HEK293 (cell line): ENCODE measurements at regions not wholly inside any gene's neighbourhood (a gene's known extent, or its start where the extent isn't known, plus 50 kb on each side); places are given as distances from the start of the nearest gene placed in this dataset.

Experiments used
- CTCF ChIA-PET: fragments of 350-600 bp; formaldehyde crosslinking; extraction: SDS; loops from one replicate; lab custom pipeline; 2021; ENCODE audit warnings: antibody characterized with exemption; lab: Yijun Ruan, JAX
- POLR2A ChIA-PET: fragments of 300-600 bp; formaldehyde crosslinking; extraction: SDS; loops from one replicate; lab custom pipeline; 2020; ENCODE audit warnings: antibody characterized with exemption, inconsistent platforms; lab: Yijun Ruan, JAX
- H3K27ac ChIP-seq: fragments of 200-500 bp; sonication (Bioruptor generic); 2 replicates; pipeline ENCODE4 v1.5.1; 2014; ENCODE audit warnings: low read depth, low read length, control low read depth, inconsistent platforms; ENCODE audit errors: extremely low read depth
- H3K36me3 ChIP-seq, 2 experiments: fragments of 200-500 bp in 1 of 2; sonication (Bioruptor generic) in 1 of 2; 1 replicate in 1 of 2; 2 replicates in 1 of 2; pipeline ENCODE4 v1.5.1; 2014 to 2017; ENCODE audit warnings: inconsistent platforms in 2 of 2, low read length in 2 of 2; ENCODE audit not compliant: control insufficient read depth in 2 of 2, insufficient read depth in 1 of 2
- H3K4me1 ChIP-seq: fragments of 200-500 bp; sonication (Bioruptor generic); 2 replicates; pipeline ENCODE4 v1.5.1; 2014; ENCODE audit warnings: mild to moderate bottlenecking, low read length, inconsistent platforms; ENCODE audit not compliant: control insufficient read depth, insufficient read depth
- H3K4me3 ChIP-seq: 2 replicates; pipeline ENCODE4 v1.5.1; 2011; ENCODE audit warnings: low read depth, mild to moderate bottlenecking, control low read depth, low read length, moderate library complexity
- H3K9me3 ChIP-seq: fragments of 200-500 bp; sonication (Bioruptor generic); 2 replicates; pipeline ENCODE4 v1.5.1; 2014; ENCODE audit warnings: low read depth, low read length, inconsistent platforms; ENCODE audit not compliant: control insufficient read depth, insufficient read depth
- CTCF ChIP-seq: fragments of 450-650 bp; formaldehyde crosslinking; IDR thresholded peaks from 2 replicates; pipeline ENCODE4 v1.5.1; 2016; ENCODE audit warnings: missing biosample characterization, missing genetic modification characterization
- SALL2 ChIP-seq: fragments of 450-650 bp; formaldehyde crosslinking; IDR thresholded peaks from 2 replicates; pipeline ENCODE4 v1.5.0; 2017; ENCODE audit warnings: missing biosample characterization, mild to moderate bottlenecking, missing genetic modification characterization, borderline replicate concordance
- SCRT2 ChIP-seq: fragments of 450-650 bp; formaldehyde crosslinking; IDR thresholded peaks from 2 replicates; pipeline ENCODE4 v1.5.1; 2016; ENCODE audit warnings: missing biosample characterization, missing genetic modification characterization
- SP2 ChIP-seq: fragments of 450-650 bp; formaldehyde crosslinking; IDR thresholded peaks from 2 replicates; pipeline ENCODE4 v1.5.1; 2016; ENCODE audit warnings: missing biosample characterization, missing genetic modification characterization
- TCF7L2 ChIP-seq: IDR thresholded peaks from 2 replicates; pipeline ENCODE4 v1.6.1; 2011; ENCODE audit warnings: low read depth, mild to moderate bottlenecking, inconsistent platforms, low read length, moderate library complexity, borderline replicate concordance
- ZIC2 ChIP-seq: fragments of 450-650 bp; formaldehyde crosslinking; IDR thresholded peaks from 2 replicates; pipeline ENCODE4 v1.5.1; 2016; ENCODE audit warnings: missing biosample characterization, missing genetic modification characterization
- ZNF132 ChIP-seq: fragments of 450-650 bp; formaldehyde crosslinking; IDR thresholded peaks from 2 replicates; pipeline ENCODE4 v1.5.1; 2017; ENCODE audit warnings: missing biosample characterization, missing genetic modification characterization, borderline replicate concordance
- ZNF174 ChIP-seq: fragments of 450-650 bp; formaldehyde crosslinking; IDR thresholded peaks from 2 replicates; pipeline ENCODE4 v1.5.0; 2017; ENCODE audit warnings: missing biosample characterization, mild to moderate bottlenecking, missing genetic modification characterization
- ZNF223 ChIP-seq: fragments of 450-650 bp; formaldehyde crosslinking; IDR thresholded peaks from 2 replicates; pipeline ENCODE4 v1.5.1; 2016; ENCODE audit warnings: missing biosample characterization, missing genetic modification characterization
- ZNF280D ChIP-seq: fragments of 450-650 bp; formaldehyde crosslinking; IDR thresholded peaks from 2 replicates; pipeline ENCODE4 v1.5.1; 2016; ENCODE audit warnings: missing biosample characterization, missing genetic modification characterization
- ZNF416 ChIP-seq: fragments of 450-650 bp; formaldehyde crosslinking; IDR thresholded peaks from 2 replicates; pipeline ENCODE4 v1.5.1; 2016; ENCODE audit warnings: missing biosample characterization, missing genetic modification characterization
- ZNF488 ChIP-seq: fragments of 450-650 bp; formaldehyde crosslinking; IDR thresholded peaks from 2 replicates; pipeline ENCODE4 v1.5.1; 2016; ENCODE audit warnings: missing biosample characterization, missing genetic modification characterization
- ZNF510 ChIP-seq: fragments of 450-650 bp; formaldehyde crosslinking; IDR thresholded peaks from 2 replicates; pipeline ENCODE4 v1.5.1; 2018; ENCODE audit warnings: mild to moderate bottlenecking, missing genetic modification characterization, missing biosample characterization; ENCODE audit not compliant: insufficient replicate concordance
- ZNF513 ChIP-seq: fragments of 450-650 bp; IDR thresholded peaks from 2 replicates; pipeline ENCODE4 v1.5.1; 2018; ENCODE audit warnings: missing biosample characterization, missing genetic modification characterization
- ZNF514 ChIP-seq: fragments of 450-650 bp; formaldehyde crosslinking; IDR thresholded peaks from 2 replicates; pipeline ENCODE4 v1.5.1; 2016; ENCODE audit warnings: missing biosample characterization, missing genetic modification characterization
- ZNF626 ChIP-seq: fragments of 450-650 bp; sonication (Bioruptor Pico); formaldehyde crosslinking; IDR thresholded peaks from 2 replicates; pipeline ENCODE4 v1.5.1; 2018; ENCODE audit warnings: missing biosample characterization, missing genetic modification characterization, inconsistent platforms
- ZNF670 ChIP-seq: fragments of 450-650 bp; formaldehyde crosslinking; IDR thresholded peaks from 2 replicates; pipeline ENCODE4 v1.5.1; 2016; ENCODE audit warnings: missing biosample characterization, missing genetic modification characterization, low read depth
- ZNF791 ChIP-seq: fragments of 450-650 bp; formaldehyde crosslinking; IDR thresholded peaks from 2 replicates; pipeline ENCODE4 v1.5.1; 2016; ENCODE audit warnings: missing biosample characterization, missing genetic modification characterization
- ZSCAN18 ChIP-seq: fragments of 450-650 bp; formaldehyde crosslinking; IDR thresholded peaks from 2 replicates; pipeline ENCODE4 v1.5.1; 2016; ENCODE audit warnings: missing biosample characterization, missing genetic modification characterization

GRCh38 chr4:177229331-177229730 is 80.3 kb upstream of the NEIL3 start:
- Histone ChIP-seq H3K4me1 (no peaks in the 10 kb centered on the region), H3K4me3 (no peak overlapping the region), H3K9me3 (no peaks in the 10 kb centered on the region), H3K36me3 (no peaks in the 10 kb centered on the region), H3K27ac (no peak overlapping the region)
- POLR2A ChIA-PET = no interaction called here
- no peak for TF ChIP-seq SP2 (tag by site-specific recombination)
- no peak for TF ChIP-seq CTCF
- no peak for TF ChIP-seq ZNF510 (tag by site-specific recombination)
- no peak for TF ChIP-seq ZNF791 (tag by site-specific recombination)
- no peak for TF ChIP-seq ZNF514
- no peak for TF ChIP-seq ZNF513 (tag by site-specific recombination)
- TF ChIP-seq ZNF416 (tag by site-specific recombination) = no peak
- no peak for TF ChIP-seq ZNF488
- no peak for TF ChIP-seq SCRT2 (tag by site-specific recombination)
- no peak for TF ChIP-seq ZNF132
- no peak for TF ChIP-seq TCF7L2
- TF ChIP-seq SALL2 (tag by site-specific recombination) = no peak
- TF ChIP-seq ZNF223 (tag by site-specific recombination) = no peak
- no peak for TF ChIP-seq ZNF174 (tag by site-specific recombination)
- no peak for TF ChIP-seq ZNF670 (tag by site-specific recombination)
- TF ChIP-seq ZNF280D (tag by site-specific recombination) = no peak
- TF ChIP-seq ZIC2 (tag by site-specific recombination) = no peak
- TF ChIP-seq ZSCAN18 (tag by site-specific recombination) = no peak
- no peak for TF ChIP-seq ZNF626
- CTCF ChIA-PET = no interaction called here
